CD4-positive, alpha-beta T cell (primary cell): ENCODE measurements at regions not wholly inside any gene's neighbourhood (a gene's known extent, or its start where the extent isn't known, plus 50 kb on each side); places are given as distances from the start of the nearest gene placed in this dataset.

ENCODE experiments used
- ATAC-seq: fragments of 200-7000 bp; cut with Tn5 transposase; one replicate; pipeline ENCODE4 v1.10.0; 2022; ENCODE audit warnings: mild to moderate bottlenecking; ENCODE audit not compliant: poor library complexity
- CTCF ChIA-PET: fragments of 350-600 bp; sonication (Branson Sonifier 250); formaldehyde crosslinking; loops from one replicate; lab custom pipeline; 2021; ENCODE audit warnings: antibody characterized with exemption, inconsistent platforms; lab: Charles Lee
- POLR2A ChIA-PET: fragments of 350-600 bp; sonication (Branson Sonifier 250); formaldehyde crosslinking; loops from one replicate; lab custom pipeline; 2021; ENCODE audit warnings: antibody characterized with exemption, inconsistent platforms; lab: Charles Lee
- DNase-seq, 14 experiments: peaks; one replicate each; pipeline ENCODE4 v3.0.0-alpha.2; 2013 to 2020; ENCODE audit warnings: mixed read lengths in 2 of 14
- H3K27ac ChIP-seq, 2 donors: one replicate each; pipeline versions ENCODE4 v1.5.1 to v1.7.0; 2013; ENCODE audit warnings: low read length in 2 of 2, low read depth in 1 of 2, mild to moderate bottlenecking in 1 of 2
- H3K27me3 ChIP-seq, 2 experiments: 1 replicate in 1 of 2; 2 replicates in 1 of 2; pipeline versions ENCODE4 v1.6.1 to v1.7.0; 2013; ENCODE audit warnings: low read length in 2 of 2, control low read depth in 1 of 2, mild to moderate bottlenecking in 1 of 2, moderate library complexity in 1 of 2; ENCODE audit not compliant: insufficient read depth in 2 of 2, control insufficient read depth in 1 of 2
- H3K36me3 ChIP-seq: one replicate; pipeline ENCODE4 v1.6.1; 2013; ENCODE audit warnings: low read length, control low read depth; ENCODE audit not compliant: insufficient read depth
- H3K4me1 ChIP-seq: one replicate; pipeline ENCODE4 v1.6.1; 2013; ENCODE audit warnings: low read length, control low read depth; ENCODE audit not compliant: insufficient read depth
- H3K4me3 ChIP-seq: one replicate; pipeline ENCODE4 v1.5.1; 2013; ENCODE audit warnings: mild to moderate bottlenecking, low read length, moderate library complexity
- H3K9me3 ChIP-seq, 2 experiments: 1 replicate in 1 of 2; 2 replicates in 1 of 2; pipeline versions ENCODE4 v1.6.1 to v1.7.0; 2013; ENCODE audit warnings: low read length in 2 of 2, mild to moderate bottlenecking in 2 of 2, control low read depth in 1 of 2, moderate library complexity in 1 of 2; ENCODE audit not compliant: control insufficient read depth in 1 of 2, insufficient read depth in 1 of 2
- H3K27ac Mint-ChIP-seq: one replicate; pipeline ENCODE4 v1.8.0; 2020; ENCODE audit warnings: mixed read lengths
- H3K27me3 Mint-ChIP-seq: one replicate; pipeline ENCODE4 v1.8.0; 2021; ENCODE audit warnings: mixed read lengths
- H3K36me3 Mint-ChIP-seq: one replicate; pipeline ENCODE4 v1.8.0; 2021; ENCODE audit warnings: low read depth, mixed read lengths
- H3K4me1 Mint-ChIP-seq: one replicate; pipeline ENCODE4 v1.8.0; 2021; ENCODE audit warnings: low read depth, mixed read lengths
- H3K4me3 Mint-ChIP-seq: one replicate; pipeline ENCODE4 v1.8.0; 2020; ENCODE audit warnings: mild to moderate bottlenecking, mixed read lengths
- H3K9me3 Mint-ChIP-seq: one replicate; pipeline ENCODE4 v1.8.0; 2020; ENCODE audit warnings: mixed read lengths
- CTCF ChIP-seq: fragments of 200-600 bp; IDR thresholded peaks from one replicate; pipeline ENCODE4 v1.8.0; 2022; ENCODE audit warnings: antibody characterized with exemption, mild to moderate bottlenecking
- intact Hi-C, 2 experiments: fragments of 100-400 bp; cut with DNase I in 1 of 2; cut with micrococcal nuclease in 1 of 2; formaldehyde crosslinking; loops; one replicate each; pipeline versions ENCODE4 v1.15.1 to v1.9.0; 2023 to 2025; cut with DNase I, micrococcal nuclease

- intact Hi-C loops = no loop called here
- ChIA-PET POLR2A (no interaction called here), CTCF (no interaction called here)
- Histone ChIP-seq H3K27ac (no peak overlapping the region), H3K36me3 (no peaks in the 10 kb centered on the region), H3K4me3 (no peak overlapping the region), H3K9me3 (peaks cover 0 to 4% of the 10 kb centered on the region in 2 experiments), H3K4me1 (no peaks in the 10 kb centered on the region), H3K27me3 (no peaks in the 10 kb centered on the region)
- H3K9me3 Mint-ChIP-seq = peaks cover 1% of the 10 kb centered on the region
- no peak overlapping the region for H3K27ac Mint-ChIP-seq
- H3K4me3 Mint-ChIP-seq = no peak overlapping the region
- TF ChIP-seq CTCF = no peak
- no peaks in the 10 kb centered on the region for H3K4me1 Mint-ChIP-seq
- H3K36me3 Mint-ChIP-seq = no peaks in the 10 kb centered on the region
- no peak for ATAC-seq
- H3K27me3 Mint-ChIP-seq = peaks cover 10% of the 10 kb centered on the region
- no peak for DNase-seq
Measured at GRCh38 chr6:1188199-1188598, 123.7 kb upstream of the FOXQ1 start.

GRCh38 chr6:1187293-1188131 is 124.4 kb upstream of the FOXQ1 start:
- Mint-ChIP-seq H3K4me1 (no peaks in the 10 kb centered on the region), H3K36me3 (no peaks in the 10 kb centered on the region), H3K27ac (no peak overlapping the region), H3K27me3 (peaks cover 10% of the 10 kb centered on the region), H3K4me3 (no peak overlapping the region), H3K9me3 (no peaks in the 10 kb centered on the region)
- Histone ChIP-seq H3K4me3 (no peak overlapping the region), H3K9me3 (peaks cover 0 to 4% of the 10 kb centered on the region in 2 experiments), H3K27me3 (peaks cover 0 to 4% of the 10 kb centered on the region in 2 experiments), H3K4me1 (no peaks in the 10 kb centered on the region), H3K36me3 (no peaks in the 10 kb centered on the region), H3K27ac (no peak overlapping the region)
- DNase-seq (no peak), ATAC-seq (no peak)
- no peak for TF ChIP-seq CTCF
- intact Hi-C loops = no loop called here
- ChIA-PET POLR2A (interaction anchor here (0.5 kb wide), 1 partner anchor 348 kb away, joined by 3 read pairs; no protein-coding TSS in a partner anchor), CTCF (no interaction called here)

- no peaks in the 10 kb centered on the region for H3K36me3 Mint-ChIP-seq
- no peak overlapping the region for H3K4me3 Mint-ChIP-seq
- Histone ChIP-seq H3K36me3 (no peaks in the 10 kb centered on the region), H3K4me3 (no peak overlapping the region), H3K9me3 (no peaks in the 10 kb centered on the region), H3K27me3 (peaks cover 0 to 4% of the 10 kb centered on the region in 2 experiments), H3K27ac (no peak overlapping the region), H3K4me1 (no peaks in the 10 kb centered on the region)
- ChIA-PET POLR2A (no interaction called here), CTCF (no interaction called here)
- H3K27ac Mint-ChIP-seq = no peak overlapping the region
- DNase-seq (no peak), ATAC-seq (no peak)
- intact Hi-C loops = no loop called here
- no peaks in the 10 kb centered on the region for H3K4me1 Mint-ChIP-seq
- H3K27me3 Mint-ChIP-seq = peaks cover 8% of the 10 kb centered on the region
- H3K9me3 Mint-ChIP-seq = no peaks in the 10 kb centered on the region
- TF ChIP-seq CTCF = no peak
Measured at GRCh38 chr6:1184318-1184717, 127.6 kb upstream of the FOXQ1 start.
